ENCODE measurements at regions not wholly inside any gene's neighbourhood (a gene's known extent, or its start where the extent isn't known, plus 50 kb on each side); places are given as distances from the start of the nearest gene placed in this dataset.

DNA sequence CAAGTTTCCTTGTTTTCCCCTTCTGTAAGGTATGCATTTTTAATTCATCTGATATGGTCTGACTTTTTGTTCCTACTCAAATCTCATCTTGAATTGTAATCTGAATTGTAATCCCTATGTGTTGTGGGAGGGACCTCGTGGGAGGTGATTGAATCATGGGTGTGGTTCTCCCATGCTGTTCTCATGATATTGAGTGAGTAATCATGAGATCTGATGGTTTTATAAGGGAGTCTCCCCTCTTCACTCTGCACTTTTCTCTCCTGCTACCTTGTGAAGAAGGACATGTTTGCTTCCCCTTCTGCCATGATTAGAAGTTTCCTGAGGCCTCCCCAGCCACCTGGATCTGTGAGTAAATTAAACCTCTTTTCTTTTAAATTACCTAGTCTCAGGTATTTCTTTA lies 476.1 kb downstream of the LPIN1 start:
- intact Hi-C loops (cut with micrococcal nuclease): no loop called here
- no peak for TF ChIP-seq CTCF (IDR thresholded peaks at IDR 0.05)
- H3K27ac Mint-ChIP-seq: no peak overlapping the region
- DNase-seq (no peak), ATAC-seq (ENCODE audit: low read depth) (no peak)
- ChIA-PET POLR2A (no interaction called here), CTCF (no interaction called here)
- H3K4me1 Mint-ChIP-seq: no peaks in the 10 kb centered on the region
- H3K27me3 Mint-ChIP-seq: no peaks in the 10 kb centered on the region
- peaks cover 32% of the 10 kb centered on the region for H3K9me3 Mint-ChIP-seq
- peaks cover 17% of the 10 kb centered on the region for H3K36me3 Mint-ChIP-seq (ENCODE audit: low read depth)
- no peak overlapping the region for H3K4me3 Mint-ChIP-seq

DNA sequence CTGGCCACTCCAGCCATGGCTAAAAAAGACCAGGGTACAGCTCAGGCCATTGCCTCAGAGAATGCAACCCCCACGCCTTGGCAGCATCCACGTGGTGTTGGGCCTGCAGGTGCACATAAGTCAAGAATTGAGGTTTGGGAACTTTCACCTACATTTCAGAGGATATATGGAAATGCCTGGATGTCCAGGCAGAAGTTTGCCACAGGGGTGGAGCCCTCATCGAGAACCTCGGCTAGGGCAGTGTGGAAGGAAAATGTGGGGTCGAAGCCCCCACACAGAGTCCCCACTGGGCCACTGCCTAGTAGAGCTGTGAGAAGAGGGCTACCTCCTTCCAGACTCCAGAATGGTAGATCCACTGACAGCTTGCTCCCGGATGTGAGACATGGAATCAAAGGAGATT lies 477.3 kb downstream of the LPIN1 start:
- POLR2A ChIA-PET: no interaction called here
- TF ChIP-seq CTCF (IDR thresholded peaks at IDR 0.05): no peak
- ATAC-seq (ENCODE audit: low read depth) (no peak), DNase-seq (no peak)
- H3K4me3 Mint-ChIP-seq: no peak overlapping the region
- CTCF ChIA-PET: no interaction called here
- H3K36me3 Mint-ChIP-seq (ENCODE audit: low read depth): peaks cover 17% of the 10 kb centered on the region
- intact Hi-C loops (cut with micrococcal nuclease): no loop called here
- no peaks in the 10 kb centered on the region for H3K27me3 Mint-ChIP-seq
- H3K9me3 Mint-ChIP-seq: peaks cover 32% of the 10 kb centered on the region
- no peak overlapping the region for H3K27ac Mint-ChIP-seq
- no peaks in the 10 kb centered on the region for H3K4me1 Mint-ChIP-seq

DNA sequence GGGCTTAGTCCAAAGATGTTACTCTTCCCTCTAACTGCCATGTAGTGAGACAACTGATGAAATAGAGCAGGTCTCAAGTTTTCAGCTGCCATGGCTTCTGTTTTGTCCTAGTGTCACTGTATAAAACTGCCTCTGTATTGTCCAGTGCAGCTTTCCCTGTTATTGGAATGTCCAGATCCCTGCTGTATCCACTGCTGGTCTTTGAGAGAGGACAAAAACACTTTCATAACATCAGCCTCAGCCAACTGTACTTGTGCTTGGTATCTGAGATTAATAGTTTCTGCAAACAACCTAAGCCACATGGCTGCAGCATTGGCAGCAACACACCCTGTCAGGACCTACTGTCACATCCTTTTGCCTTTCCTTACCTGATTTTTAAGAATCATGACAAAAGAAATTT lies 480.2 kb downstream of the LPIN1 start:
- ChIA-PET CTCF (no interaction called here), POLR2A (no interaction called here)
- DNase-seq (no peak), ATAC-seq (ENCODE audit: low read depth) (no peak)
- H3K4me3 Mint-ChIP-seq: no peak overlapping the region
- no peaks in the 10 kb centered on the region for H3K4me1 Mint-ChIP-seq
- H3K27ac Mint-ChIP-seq: no peak overlapping the region
- TF ChIP-seq CTCF (IDR thresholded peaks at IDR 0.05): no peak
- intact Hi-C loops (cut with micrococcal nuclease): no loop called here
- H3K36me3 Mint-ChIP-seq (ENCODE audit: low read depth): peaks cover 17% of the 10 kb centered on the region
- H3K27me3 Mint-ChIP-seq: no peaks in the 10 kb centered on the region
- peaks cover 30% of the 10 kb centered on the region for H3K9me3 Mint-ChIP-seq

- no peak overlapping the region for H3K27ac Mint-ChIP-seq
- ChIA-PET POLR2A (no interaction called here), CTCF (no interaction called here)
- H3K4me3 Mint-ChIP-seq: no peak overlapping the region
- no peak for TF ChIP-seq CTCF (IDR thresholded peaks at IDR 0.05)
- H3K36me3 Mint-ChIP-seq (ENCODE audit: low read depth): peaks cover 12% of the 10 kb centered on the region
- peaks cover 19% of the 10 kb centered on the region for H3K9me3 Mint-ChIP-seq
- H3K27me3 Mint-ChIP-seq: no peaks in the 10 kb centered on the region
- no peak for DNase-seq
- ATAC-seq (ENCODE audit: low read depth): no peak
- no peaks in the 10 kb centered on the region for H3K4me1 Mint-ChIP-seq
- intact Hi-C loops (cut with micrococcal nuclease): no loop called here
Measured at GRCh38 chr2:12227941-12228608, 481.6 kb downstream of the LPIN1 start.

- H3K4me1 Mint-ChIP-seq: no peaks in the 10 kb centered on the region
- ATAC-seq (ENCODE audit: low read depth) (no peak), DNase-seq (no peak)
- H3K36me3 Mint-ChIP-seq (ENCODE audit: low read depth): no peaks in the 10 kb centered on the region
- CTCF ChIA-PET: no interaction called here
- intact Hi-C loops (cut with micrococcal nuclease): no loop called here
- no peak for TF ChIP-seq CTCF (IDR thresholded peaks at IDR 0.05)
- POLR2A ChIA-PET: no interaction called here
- H3K27ac Mint-ChIP-seq: no peak overlapping the region
- no peak overlapping the region for H3K4me3 Mint-ChIP-seq
- H3K9me3 Mint-ChIP-seq: no peaks in the 10 kb centered on the region
- H3K27me3 Mint-ChIP-seq: no peaks in the 10 kb centered on the region
Measured at GRCh38 chr2:12231288-12231687, 484.9 kb downstream of the LPIN1 start.
